Left kidney (tissue), 1 donor: ENCODE measurements at regions not wholly inside any gene's neighbourhood (a gene's known extent, or its start where the extent isn't known, plus 50 kb on each side); places are given as distances from the start of the nearest gene placed in this dataset.

Source experiments
- DNase-seq: peaks from one replicate; pipeline ENCODE4 v3.0.0-alpha.2; 2013

GRCh38 chr10:7478727-7479457 lies 68.1 kb upstream of the SFMBT2 start:
- DNase-seq = no peak

- DNase-seq = no peak
Observed at GRCh38 chr10:7477538-7478334, 66.9 kb upstream of the SFMBT2 start.

- no peak for DNase-seq
Observed at GRCh38 chr10:7475939-7476338, 65.1 kb upstream of the SFMBT2 start.

DNA sequence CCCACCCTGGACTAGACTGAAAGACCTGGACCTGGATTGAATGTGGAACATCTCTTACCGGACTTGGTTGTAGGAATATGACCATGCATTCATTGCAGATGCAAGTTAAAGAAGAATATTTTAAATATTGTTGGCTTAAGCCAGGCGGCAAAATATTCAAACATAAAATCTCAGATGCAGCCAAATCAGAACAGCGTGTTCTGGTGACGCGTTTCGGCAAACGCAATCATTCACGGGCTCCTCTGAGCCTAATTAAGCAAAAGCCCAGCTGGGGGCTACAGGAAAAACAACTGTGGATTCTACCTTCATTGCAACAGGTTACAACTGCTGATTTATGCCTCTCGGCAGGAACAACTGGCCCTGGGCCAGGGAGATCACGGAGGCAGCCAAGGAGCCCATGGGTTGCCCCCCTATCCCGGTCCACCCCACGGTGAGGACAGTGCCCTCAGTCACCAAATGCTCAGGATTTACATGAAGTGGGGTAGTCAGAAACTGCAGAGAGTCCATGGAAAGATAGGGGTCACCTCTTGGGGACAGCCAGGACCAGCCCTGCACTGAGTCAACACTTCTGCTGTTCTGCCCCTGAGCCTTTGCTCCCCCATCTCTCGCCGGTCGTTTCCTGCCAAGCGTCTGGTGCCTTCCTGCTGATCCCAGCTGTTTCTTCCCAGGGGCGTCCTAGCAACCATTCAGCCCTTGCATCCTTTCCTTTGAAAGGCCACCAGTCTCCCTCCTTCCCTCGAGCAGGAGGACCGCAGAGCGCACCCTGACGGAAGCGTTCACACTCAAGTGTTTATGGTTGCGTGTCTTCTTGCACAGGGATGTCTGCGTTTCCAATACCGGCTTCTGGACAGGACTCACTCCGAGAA lies 64.4 kb upstream of the SFMBT2 start:
- no peak for DNase-seq

- no peak for DNase-seq
Observed at GRCh38 chr10:7474388-7474787, 63.6 kb upstream of the SFMBT2 start.

DNA sequence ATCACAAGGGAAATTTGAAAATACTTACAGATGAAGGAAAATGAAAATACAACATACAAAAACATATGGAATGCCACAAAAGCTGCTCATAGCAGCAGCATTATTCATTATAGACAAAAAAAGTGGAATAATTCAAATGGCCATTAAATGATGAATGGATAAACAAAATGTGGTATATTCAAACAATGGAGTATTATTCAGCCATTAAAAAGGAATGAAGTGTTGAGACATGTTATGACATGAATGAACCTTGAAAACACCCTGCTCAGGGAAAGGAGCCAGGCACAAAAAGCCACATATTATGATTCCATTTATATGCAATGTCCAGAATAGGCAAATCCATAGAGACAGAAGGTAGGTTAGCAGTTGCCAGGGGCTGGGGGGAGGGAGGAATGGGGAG lies 62.6 kb upstream of the SFMBT2 start:
- DNase-seq = no peak

DNA sequence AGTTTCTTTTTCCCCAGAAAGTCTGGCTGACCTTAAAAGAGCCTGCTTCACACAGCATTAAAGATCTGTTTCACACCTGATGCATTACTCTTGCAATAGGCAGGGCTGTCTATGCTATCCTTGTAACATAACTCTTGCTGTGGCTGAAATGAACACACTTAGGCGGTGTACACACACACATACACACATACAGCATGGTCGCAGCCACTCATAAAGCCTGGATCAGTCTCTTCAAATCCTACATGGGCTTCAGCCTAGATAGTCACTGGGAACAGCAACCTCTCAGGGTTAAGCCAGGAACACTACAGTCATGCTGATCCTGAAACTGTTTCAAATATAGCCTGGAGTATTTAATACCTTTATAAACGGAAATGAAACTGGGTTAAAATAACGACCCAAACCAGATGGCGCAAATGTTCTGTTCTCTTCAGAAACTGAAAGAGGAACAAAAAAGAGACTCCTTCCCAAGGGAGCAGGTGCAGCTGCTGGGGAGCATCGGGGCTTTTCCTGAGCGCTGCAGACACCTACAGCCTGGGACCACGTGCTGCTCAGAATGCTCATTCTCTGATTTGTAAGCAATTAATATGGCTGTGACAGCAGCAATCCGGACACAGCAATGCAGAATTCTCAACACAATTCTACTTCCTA lies 61.0 kb upstream of the SFMBT2 start:
- no peak for DNase-seq

DNA sequence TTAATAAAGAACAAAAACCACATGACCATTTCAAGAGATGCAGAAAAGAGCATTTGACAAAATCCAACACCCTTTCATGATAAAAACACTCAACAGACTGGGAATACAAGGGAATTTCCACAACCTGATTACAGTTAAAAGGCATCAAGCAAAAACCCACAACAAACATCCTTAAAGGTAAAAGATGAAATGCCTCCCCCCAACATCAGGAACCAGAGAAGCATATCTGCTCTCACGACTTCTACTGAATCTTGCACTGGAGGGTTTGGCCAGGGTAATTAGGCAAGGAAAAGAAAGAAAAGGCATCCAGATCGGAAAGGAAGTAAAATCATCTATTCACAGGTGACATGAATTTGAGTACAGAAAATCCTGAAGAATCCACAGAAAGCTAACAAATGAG lies 59.5 kb upstream of the SFMBT2 start:
- no peak for DNase-seq

DNA sequence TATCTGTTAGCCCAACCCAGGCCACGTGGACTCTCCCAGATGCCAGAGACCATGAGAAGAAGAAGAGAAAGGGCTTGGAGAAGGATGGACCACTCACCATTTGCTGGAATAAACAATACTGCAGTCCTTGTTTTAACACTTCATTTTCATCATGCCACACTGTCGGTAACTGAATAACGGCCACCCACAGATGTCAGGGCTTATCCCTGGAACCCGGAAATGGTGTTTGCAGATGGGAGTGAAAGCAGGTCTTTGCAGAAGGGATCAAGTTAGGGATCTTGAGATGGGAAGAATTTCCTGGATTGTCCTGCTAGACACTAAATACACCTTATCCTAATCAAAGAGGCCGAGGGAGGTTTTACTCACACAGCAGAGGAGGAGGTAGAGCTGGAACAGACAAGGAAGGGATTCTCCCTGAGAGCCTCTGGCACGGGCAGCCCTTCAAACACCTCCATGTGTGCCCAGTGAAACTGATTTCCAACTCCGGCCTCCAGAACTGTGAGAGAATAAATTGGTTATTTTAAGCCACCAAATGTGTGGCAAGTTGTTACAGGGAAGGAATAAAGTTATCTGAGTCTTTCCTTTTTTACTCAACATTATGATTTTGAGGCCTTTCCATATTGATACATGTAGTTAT lies 56.3 kb upstream of the SFMBT2 start:
- no peak for DNase-seq

GRCh38 chr10:7464691-7465090 lies 53.9 kb upstream of the SFMBT2 start:
- DNase-seq = no peak
